Neural progenitor cell (in vitro differentiated cells): ENCODE measurements at regions not wholly inside any gene's neighbourhood (a gene's known extent, or its start where the extent isn't known, plus 50 kb on each side); places are given as distances from the start of the nearest gene placed in this dataset.

ENCODE experiments used
- DNase-seq: peaks from one replicate; pipeline ENCODE4 v3.0.0-alpha.2; 2016; ENCODE audit warnings: low spot score
- H2AFZ ChIP-seq: fragments of 200-600 bp; sonication (generic); replicated peaks from 2 replicates; pipeline ENCODE4 v1.6.1; 2016; ENCODE audit warnings: antibody characterized with exemption
- H3F3A ChIP-seq: fragments of 200-600 bp; sonication (generic); 2 replicates; pipeline ENCODE4 v1.6.1; 2016; ENCODE audit warnings: antibody characterized with exemption, low read depth
- H3K27ac ChIP-seq: fragments of 200-600 bp; sonication (generic); 2 replicates; pipeline ENCODE4 v1.5.1; 2016; ENCODE audit warnings: mild to moderate bottlenecking
- H3K27me3 ChIP-seq: fragments of 200-600 bp; sonication (generic); 2 replicates; pipeline ENCODE4 v1.6.1; 2016; ENCODE audit warnings: mild to moderate bottlenecking, moderate library complexity
- H3K36me3 ChIP-seq: fragments of 200-600 bp; sonication (generic); 2 replicates; pipeline ENCODE4 v1.5.1; 2016
- H3K4me1 ChIP-seq: fragments of 200-600 bp; sonication (generic); 2 replicates; pipeline ENCODE4 v1.6.1; 2016; ENCODE audit warnings: mixed run types
- H3K4me2 ChIP-seq: fragments of 200-600 bp; sonication (generic); 2 replicates; pipeline ENCODE4 v1.6.1; 2016
- H3K4me3 ChIP-seq: fragments of 200-600 bp; sonication (generic); 2 replicates; pipeline ENCODE4 v1.5.1; 2016
- H3K79me2 ChIP-seq: fragments of 200-600 bp; sonication (generic); 2 replicates; pipeline ENCODE4 v1.6.1; 2016; ENCODE audit warnings: low read depth
- H3K9ac ChIP-seq: fragments of 200-600 bp; sonication (generic); 2 replicates; pipeline ENCODE4 v1.6.1; 2016
- H3K9me3 ChIP-seq: fragments of 200-600 bp; sonication (generic); 2 replicates; pipeline ENCODE4 v1.5.1; 2016; ENCODE audit warnings: low read depth
- H4K20me1 ChIP-seq: fragments of 200-600 bp; sonication (generic); 2 replicates; pipeline ENCODE4 v1.6.1; 2016; ENCODE audit warnings: low read depth
- H3K27ac Mint-ChIP-seq: 3 replicates; pipeline ENCODE4 v1.8.0; 2021; ENCODE audit warnings: mixed read lengths
- H3K27me3 Mint-ChIP-seq: 2 replicates; pipeline ENCODE4 v1.8.0; 2022; ENCODE audit warnings: low read depth, mild to moderate bottlenecking, inconsistent platforms, moderate library complexity, mixed read lengths; ENCODE audit not compliant: insufficient read depth
- H3K36me3 Mint-ChIP-seq: 3 replicates; pipeline ENCODE4 v1.8.0; 2021; ENCODE audit warnings: mixed read lengths
- H3K4me1 Mint-ChIP-seq: 3 replicates; pipeline ENCODE4 v1.8.0; 2021; ENCODE audit warnings: mixed read lengths
- H3K4me3 Mint-ChIP-seq: 3 replicates; pipeline ENCODE4 v1.8.0; 2021; ENCODE audit warnings: mild to moderate bottlenecking, moderate library complexity, mixed read lengths
- H3K9me3 Mint-ChIP-seq: 3 replicates; pipeline ENCODE4 v1.8.0; 2020; ENCODE audit warnings: mixed read lengths
- EZH2 ChIP-seq: fragments of 200-600 bp; sonication (generic); IDR thresholded peaks from 2 replicates; pipeline ENCODE4 v1.6.1; 2017; ENCODE audit warnings: antibody characterized with exemption, mild to moderate bottlenecking, moderate library complexity
- EZH2phosphoT487 ChIP-seq: fragments of 200-600 bp; sonication (generic); IDR thresholded peaks from 2 replicates; pipeline ENCODE4 v1.6.1; 2017; ENCODE audit warnings: antibody characterized with exemption
- TF ChIP-seq, protein P1 (sequence below): fragments of 200-600 bp; sonication (generic); IDR thresholded peaks from 2 replicates; pipeline ENCODE4 v1.5.1; 2017; ENCODE audit warnings: antibody characterized with exemption, mild to moderate bottlenecking

GRCh38 chr5:91263898-91264297 lies 119.2 kb downstream of the ARRDC3 start:
- no peak for DNase-seq
- Histone ChIP-seq H3K27me3 (no peaks in the 10 kb centered on the region), H2AFZ (peak overlapping the region; percentile 18), H3K4me3 (no peak overlapping the region), H3K4me2 (no peak overlapping the region), H3K79me2 (no peaks in the 10 kb centered on the region), H3K9me3 (no peaks in the 10 kb centered on the region), H4K20me1 (no peaks in the 10 kb centered on the region), H3K27ac (no peak overlapping the region), H3K4me1 (no peaks in the 10 kb centered on the region), H3K36me3 (no peaks in the 10 kb centered on the region), H3K9ac (no peak overlapping the region), H3F3A (peaks cover 6% of the 10 kb centered on the region)
- H3K27me3 Mint-ChIP-seq = no peaks in the 10 kb centered on the region
- no peak overlapping the region for H3K27ac Mint-ChIP-seq
- no peaks in the 10 kb centered on the region for H3K9me3 Mint-ChIP-seq
- H3K36me3 Mint-ChIP-seq = no peaks in the 10 kb centered on the region
- no peaks in the 10 kb centered on the region for H3K4me1 Mint-ChIP-seq
- H3K4me3 Mint-ChIP-seq = no peak overlapping the region
- TF ChIP-seq, protein P1, sequence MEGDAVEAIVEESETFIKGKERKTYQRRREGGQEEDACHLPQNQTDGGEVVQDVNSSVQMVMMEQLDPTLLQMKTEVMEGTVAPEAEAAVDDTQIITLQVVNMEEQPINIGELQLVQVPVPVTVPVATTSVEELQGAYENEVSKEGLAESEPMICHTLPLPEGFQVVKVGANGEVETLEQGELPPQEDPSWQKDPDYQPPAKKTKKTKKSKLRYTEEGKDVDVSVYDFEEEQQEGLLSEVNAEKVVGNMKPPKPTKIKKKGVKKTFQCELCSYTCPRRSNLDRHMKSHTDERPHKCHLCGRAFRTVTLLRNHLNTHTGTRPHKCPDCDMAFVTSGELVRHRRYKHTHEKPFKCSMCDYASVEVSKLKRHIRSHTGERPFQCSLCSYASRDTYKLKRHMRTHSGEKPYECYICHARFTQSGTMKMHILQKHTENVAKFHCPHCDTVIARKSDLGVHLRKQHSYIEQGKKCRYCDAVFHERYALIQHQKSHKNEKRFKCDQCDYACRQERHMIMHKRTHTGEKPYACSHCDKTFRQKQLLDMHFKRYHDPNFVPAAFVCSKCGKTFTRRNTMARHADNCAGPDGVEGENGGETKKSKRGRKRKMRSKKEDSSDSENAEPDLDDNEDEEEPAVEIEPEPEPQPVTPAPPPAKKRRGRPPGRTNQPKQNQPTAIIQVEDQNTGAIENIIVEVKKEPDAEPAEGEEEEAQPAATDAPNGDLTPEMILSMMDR = no peak
- TF ChIP-seq EZH2phosphoT487 (no peak), EZH2 (no peak)

DNA sequence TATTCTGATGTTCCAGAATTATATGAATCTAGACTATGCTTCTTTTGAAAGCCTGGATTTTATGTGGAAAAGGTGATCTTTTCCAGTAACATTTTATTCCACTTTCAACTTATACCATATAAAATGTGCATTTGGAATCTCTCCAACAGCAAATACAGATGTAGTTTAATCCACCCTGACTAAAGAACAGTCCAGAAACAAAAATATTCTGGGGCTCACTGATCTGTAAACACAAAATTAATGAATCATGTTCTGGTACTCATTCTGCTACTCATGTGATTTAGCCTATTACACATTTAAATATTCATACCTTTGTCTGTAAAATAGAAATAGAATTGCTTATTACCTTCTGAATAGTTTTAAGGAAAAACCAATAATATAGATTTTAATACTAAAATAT lies 125.8 kb downstream of the ARRDC3 start:
- Histone ChIP-seq H2AFZ (no peak overlapping the region), H3K36me3 (no peaks in the 10 kb centered on the region), H3K9ac (no peak overlapping the region), H4K20me1 (no peaks in the 10 kb centered on the region), H3K9me3 (no peaks in the 10 kb centered on the region), H3K27ac (no peak overlapping the region), H3K4me1 (no peaks in the 10 kb centered on the region), H3K27me3 (no peaks in the 10 kb centered on the region), H3K79me2 (no peaks in the 10 kb centered on the region), H3F3A (peaks cover 6% of the 10 kb centered on the region), H3K4me2 (no peak overlapping the region), H3K4me3 (no peak overlapping the region)
- Mint-ChIP-seq H3K27me3 (peaks cover 5% of the 10 kb centered on the region), H3K36me3 (no peaks in the 10 kb centered on the region), H3K4me1 (peaks cover 6% of the 10 kb centered on the region), H3K4me3 (no peak overlapping the region), H3K27ac (no peak overlapping the region), H3K9me3 (no peaks in the 10 kb centered on the region)
- no peak for TF ChIP-seq EZH2phosphoT487
- TF ChIP-seq EZH2 = no peak
- TF ChIP-seq, protein P1 = no peak
- DNase-seq = no peak

DNA sequence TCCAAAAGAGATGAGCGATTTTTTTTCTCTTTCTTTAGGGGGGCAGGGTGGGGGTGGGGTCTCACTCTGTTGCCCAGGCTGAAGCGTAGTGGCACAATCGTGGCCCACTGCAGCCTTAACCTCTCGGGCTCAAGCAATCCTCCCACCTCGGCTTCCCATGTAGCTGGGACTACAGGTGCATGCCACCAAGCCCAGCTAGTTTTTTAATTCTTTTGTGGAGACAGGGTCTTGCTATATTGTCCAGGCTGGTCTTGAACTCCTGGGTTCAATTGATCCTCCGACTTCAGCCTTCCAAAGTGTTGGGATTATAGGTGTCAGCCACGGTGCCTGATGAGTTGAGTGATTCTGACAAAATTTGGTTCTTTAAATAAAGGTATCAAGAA lies 127.0 kb downstream of the ARRDC3 start:
- no peak overlapping the region for H3K4me3 Mint-ChIP-seq
- Histone ChIP-seq H3K4me3 (no peak overlapping the region), H3K4me1 (no peaks in the 10 kb centered on the region), H3F3A (no peaks in the 10 kb centered on the region), H3K79me2 (no peaks in the 10 kb centered on the region), H3K27ac (no peak overlapping the region), H3K36me3 (no peaks in the 10 kb centered on the region), H2AFZ (no peak overlapping the region), H3K9ac (no peak overlapping the region), H3K27me3 (no peaks in the 10 kb centered on the region), H3K4me2 (no peak overlapping the region), H4K20me1 (no peaks in the 10 kb centered on the region), H3K9me3 (no peaks in the 10 kb centered on the region)
- H3K27ac Mint-ChIP-seq = no peak overlapping the region
- H3K4me1 Mint-ChIP-seq = peaks cover 9% of the 10 kb centered on the region
- TF ChIP-seq EZH2 = no peak
- TF ChIP-seq, protein P1 = no peak
- no peak for TF ChIP-seq EZH2phosphoT487
- H3K36me3 Mint-ChIP-seq = no peaks in the 10 kb centered on the region
- peaks cover 5% of the 10 kb centered on the region for H3K27me3 Mint-ChIP-seq
- no peak for DNase-seq
- no peaks in the 10 kb centered on the region for H3K9me3 Mint-ChIP-seq
